C4-2B (cell line): ENCODE measurements at regions not wholly inside any gene's neighbourhood (a gene's known extent, or its start where the extent isn't known, plus 50 kb on each side); places are given as distances from the start of the nearest gene placed in this dataset.

ENCODE experiments used
- H3K27ac ChIP-seq: fragments of 450-650 bp; 2 replicates; pipeline ENCODE4 v1.5.1; 2017
- ZFX ChIP-seq: fragments of 450-650 bp; IDR thresholded peaks from 2 replicates; pipeline ENCODE4 v1.6.1; 2017
- TF ChIP-seq, protein P1 (sequence below): fragments of 450-650 bp; conservative IDR thresholded peaks from 2 replicates; pipeline ENCODE4 v1.5.1; 2017; ENCODE audit warnings: mild to moderate bottlenecking

DNA sequence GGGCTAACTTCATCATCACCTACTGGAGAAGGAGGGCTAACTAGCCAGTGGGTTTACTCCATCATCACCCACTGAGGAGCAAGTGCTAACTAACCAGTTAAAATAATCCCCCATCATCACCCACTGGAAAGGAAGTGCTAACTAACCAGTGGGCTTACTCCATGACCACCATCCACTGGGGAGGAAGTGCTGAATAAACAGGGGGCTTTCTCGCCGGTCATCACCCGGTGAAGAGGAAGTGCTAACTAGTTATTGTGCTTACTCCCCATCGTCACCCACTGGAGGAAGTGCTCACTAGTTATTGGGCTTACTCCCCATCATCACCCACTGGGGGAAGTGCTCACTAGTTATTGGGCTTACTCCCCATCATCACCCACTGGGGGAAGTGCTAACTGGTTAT lies 124.4 kb upstream of the SALL3 start:
- H3K27ac ChIP-seq = no peak overlapping the region
- TF ChIP-seq, protein P1, sequence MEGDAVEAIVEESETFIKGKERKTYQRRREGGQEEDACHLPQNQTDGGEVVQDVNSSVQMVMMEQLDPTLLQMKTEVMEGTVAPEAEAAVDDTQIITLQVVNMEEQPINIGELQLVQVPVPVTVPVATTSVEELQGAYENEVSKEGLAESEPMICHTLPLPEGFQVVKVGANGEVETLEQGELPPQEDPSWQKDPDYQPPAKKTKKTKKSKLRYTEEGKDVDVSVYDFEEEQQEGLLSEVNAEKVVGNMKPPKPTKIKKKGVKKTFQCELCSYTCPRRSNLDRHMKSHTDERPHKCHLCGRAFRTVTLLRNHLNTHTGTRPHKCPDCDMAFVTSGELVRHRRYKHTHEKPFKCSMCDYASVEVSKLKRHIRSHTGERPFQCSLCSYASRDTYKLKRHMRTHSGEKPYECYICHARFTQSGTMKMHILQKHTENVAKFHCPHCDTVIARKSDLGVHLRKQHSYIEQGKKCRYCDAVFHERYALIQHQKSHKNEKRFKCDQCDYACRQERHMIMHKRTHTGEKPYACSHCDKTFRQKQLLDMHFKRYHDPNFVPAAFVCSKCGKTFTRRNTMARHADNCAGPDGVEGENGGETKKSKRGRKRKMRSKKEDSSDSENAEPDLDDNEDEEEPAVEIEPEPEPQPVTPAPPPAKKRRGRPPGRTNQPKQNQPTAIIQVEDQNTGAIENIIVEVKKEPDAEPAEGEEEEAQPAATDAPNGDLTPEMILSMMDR = no peak
- TF ChIP-seq ZFX = no peak

DNA sequence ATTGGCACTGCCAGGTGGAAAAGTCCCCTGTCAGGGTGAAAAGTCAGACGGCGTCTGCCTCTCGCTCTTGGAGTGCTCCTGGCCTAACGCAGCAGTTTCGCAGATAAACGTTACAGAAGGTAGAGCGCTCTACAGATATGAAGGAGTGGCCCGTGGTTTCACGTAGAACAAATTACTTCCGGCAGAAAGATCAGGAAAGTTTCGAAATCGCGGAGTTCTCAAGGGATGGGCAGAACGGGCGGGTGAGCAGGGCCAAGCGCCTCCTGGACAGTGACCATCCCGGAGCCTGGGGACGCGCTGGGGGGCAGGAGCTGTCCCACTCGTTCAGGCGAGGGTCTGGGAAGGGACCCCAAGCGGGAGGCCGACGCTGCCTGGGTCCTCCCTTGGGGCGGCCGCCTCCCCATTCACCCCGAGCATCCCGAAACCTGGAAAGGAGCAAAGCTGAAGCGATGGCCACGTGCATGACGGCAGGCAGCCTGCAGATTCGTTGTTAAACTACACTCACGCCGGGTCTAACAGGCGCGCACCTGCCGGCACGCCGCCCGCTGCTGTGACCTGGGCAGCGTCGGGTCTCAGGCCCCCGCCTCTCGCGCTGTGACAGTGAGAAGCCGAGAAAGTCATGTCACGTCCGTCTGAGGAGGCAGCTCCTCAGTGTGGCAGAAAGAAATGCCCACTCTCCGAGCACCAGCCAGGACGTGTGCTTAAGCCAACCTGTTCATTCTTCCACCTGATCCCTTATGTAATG lies 122.9 kb upstream of the SALL3 start:
- H3K27ac ChIP-seq = no peak overlapping the region
- TF ChIP-seq, protein P1 = no peak
- TF ChIP-seq ZFX = no peak

DNA sequence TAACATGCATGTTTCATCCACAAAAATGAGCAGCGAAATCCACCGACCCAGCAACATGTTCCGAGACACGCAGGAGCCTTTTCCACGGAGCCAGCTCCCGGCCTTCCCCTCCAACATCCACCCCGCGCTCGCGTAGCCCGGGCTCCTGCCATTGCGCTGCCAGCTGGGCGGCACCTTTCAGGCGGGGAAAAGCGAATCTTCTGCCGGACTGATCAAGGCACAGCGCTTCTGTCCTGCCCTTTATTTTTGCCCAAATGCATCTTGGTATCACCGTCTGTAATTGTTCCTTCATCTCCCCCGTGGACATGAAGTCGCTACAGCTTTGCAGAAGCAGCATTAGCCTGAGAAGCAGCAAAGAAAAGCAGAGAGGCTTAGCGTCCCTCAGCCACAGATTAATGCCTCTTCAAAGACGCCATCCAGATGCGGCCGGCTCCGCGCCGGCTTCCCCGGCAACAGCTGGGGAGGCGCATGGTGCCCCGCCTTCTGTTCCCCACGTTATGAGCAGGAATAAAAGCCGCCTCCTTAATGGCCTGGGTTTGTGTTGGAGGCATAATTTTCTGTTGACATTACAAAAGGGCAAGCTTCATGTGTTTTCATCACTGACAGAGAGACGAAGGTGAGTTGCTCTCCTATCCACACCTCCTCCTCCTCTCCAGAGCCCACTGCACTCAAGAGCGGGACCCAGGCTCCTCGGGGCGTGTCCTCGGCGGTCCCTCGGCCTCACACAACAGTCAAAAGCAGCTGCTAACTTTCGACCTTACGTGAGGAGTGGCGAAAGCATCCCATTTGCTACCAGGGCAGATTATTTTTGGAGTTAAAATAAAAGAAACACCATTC lies 122.1 kb upstream of the SALL3 start:
- TF ChIP-seq ZFX = no peak
- TF ChIP-seq, protein P1 = no peak
- H3K27ac ChIP-seq = no peak overlapping the region

DNA sequence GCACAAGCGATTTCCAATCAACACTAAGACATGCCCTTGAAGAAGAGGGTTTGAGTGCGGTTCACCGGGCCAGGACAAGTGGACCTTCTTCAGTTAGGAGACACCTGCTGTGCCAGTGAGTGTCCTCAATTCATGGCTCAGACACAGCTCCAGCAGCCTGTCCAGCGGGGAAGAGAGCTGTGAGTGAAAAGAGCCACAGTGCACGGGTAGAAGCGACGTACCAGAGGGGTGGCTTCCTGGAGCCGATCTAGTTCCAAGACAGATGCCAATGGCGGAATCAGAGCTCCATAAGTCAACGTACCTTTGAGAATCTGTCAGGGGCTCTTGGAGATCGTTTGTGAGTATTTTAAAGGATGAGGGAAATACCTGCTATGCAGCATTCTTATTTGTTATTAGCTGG lies 119.9 kb upstream of the SALL3 start:
- TF ChIP-seq ZFX = no peak
- TF ChIP-seq, protein P1 = no peak
- no peak overlapping the region for H3K27ac ChIP-seq

DNA sequence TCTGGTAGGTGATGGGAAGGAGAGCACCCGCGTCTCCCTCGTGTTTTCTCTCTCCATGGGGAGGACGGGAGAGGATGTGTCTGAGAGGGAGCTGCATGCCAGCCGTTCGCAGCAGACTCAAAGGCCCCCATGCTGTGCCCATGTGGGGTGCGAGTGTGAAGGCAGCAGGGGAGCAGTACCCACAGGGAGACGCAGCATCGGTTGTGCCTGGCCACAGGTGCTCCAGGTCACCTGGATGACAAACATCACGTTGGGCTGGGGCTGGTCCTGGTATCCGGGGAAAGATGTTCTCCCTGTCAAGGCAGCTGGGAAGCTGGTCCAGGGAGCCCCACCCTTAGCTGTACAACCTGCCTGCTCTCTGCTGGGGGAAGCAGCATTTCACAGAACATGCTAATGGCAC lies 119.5 kb upstream of the SALL3 start:
- TF ChIP-seq, protein P1 = no peak
- TF ChIP-seq ZFX = no peak
- H3K27ac ChIP-seq = no peak overlapping the region

DNA sequence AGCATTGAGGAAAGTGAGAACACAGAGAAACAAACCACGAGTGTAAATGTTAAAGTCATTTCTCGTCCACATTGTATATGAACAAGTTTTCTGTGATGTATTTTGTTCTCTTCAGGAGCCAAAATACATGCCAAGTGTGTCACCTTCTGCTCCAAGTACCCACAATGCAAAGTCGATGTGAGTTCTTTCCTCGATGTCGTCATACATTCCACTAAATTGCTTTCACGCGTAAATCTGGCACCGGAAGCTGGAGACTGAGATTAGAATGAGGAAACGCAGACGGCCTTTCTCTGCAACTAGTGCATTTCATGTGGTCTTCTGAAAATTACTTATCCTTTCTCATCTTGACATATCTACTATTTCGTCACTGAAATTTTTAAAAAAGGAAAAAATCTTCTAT lies 118.5 kb upstream of the SALL3 start:
- no peak overlapping the region for H3K27ac ChIP-seq
- TF ChIP-seq, protein P1 = no peak
- no peak for TF ChIP-seq ZFX

DNA sequence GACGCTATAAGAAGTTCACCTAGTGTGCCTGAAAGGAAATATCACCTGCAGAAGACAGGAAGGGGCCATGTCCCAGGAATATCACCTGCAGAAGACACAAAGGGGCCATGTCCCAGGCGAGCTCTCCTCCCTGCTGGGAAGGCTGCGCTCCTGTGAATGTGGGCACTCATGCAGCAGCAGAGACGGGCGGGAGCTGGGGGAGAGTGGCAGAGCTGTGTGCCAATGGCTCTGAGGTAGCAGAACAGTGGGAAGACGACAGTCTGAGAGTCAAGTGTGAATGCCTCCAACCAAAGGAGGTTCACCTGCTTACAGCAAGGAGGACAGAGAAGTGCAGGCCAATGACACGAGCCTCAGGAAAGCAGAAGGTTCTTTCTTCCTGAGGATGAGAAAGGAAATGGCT lies 117.9 kb upstream of the SALL3 start:
- no peak overlapping the region for H3K27ac ChIP-seq
- TF ChIP-seq ZFX = no peak
- TF ChIP-seq, protein P1 = no peak
